Dermis microvascular lymphatic vessel endothelial cell (primary cell): ENCODE measurements at regions not wholly inside any gene's neighbourhood (a gene's known extent, or its start where the extent isn't known, plus 50 kb on each side); places are given as distances from the start of the nearest gene placed in this dataset.
A peak's percentile ranks its signal among the peaks of the same experiment; 100 is the strongest.
"Not testable (repeated sequence)": the region's sequence is repeated elsewhere in the genome, so short reads cannot be mapped to it uniquely, and the experiment has no call there.

Experiments
- DNase-seq, 2 donors: peaks; one replicate each; pipeline versions ENCODE4 v3.0.0 to v3.0.0-alpha.2; 2010; ENCODE audit warnings: low read depth in 2 of 2

DNA sequence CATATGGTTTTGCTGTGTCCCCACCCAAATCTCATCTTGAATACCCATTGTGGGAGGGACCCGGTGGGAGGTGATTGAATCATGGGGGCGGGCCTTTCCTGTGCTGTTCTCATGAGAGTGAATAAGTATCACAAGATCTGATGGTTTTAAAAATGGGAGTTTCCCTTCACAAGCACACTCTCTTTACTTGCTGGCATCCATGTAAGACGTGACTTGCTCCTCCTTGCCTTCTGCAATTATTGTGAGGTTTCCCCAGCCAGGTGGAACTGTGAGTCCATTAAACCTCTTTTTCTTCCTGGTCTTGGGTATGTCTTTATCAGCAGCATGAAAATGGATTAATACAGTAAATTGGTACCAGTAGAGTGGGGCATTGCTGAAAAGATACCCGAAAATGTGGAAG, 627.8 kb downstream of the RFPL4B start:
- not testable (repeated sequence) for DNase-seq

DNA sequence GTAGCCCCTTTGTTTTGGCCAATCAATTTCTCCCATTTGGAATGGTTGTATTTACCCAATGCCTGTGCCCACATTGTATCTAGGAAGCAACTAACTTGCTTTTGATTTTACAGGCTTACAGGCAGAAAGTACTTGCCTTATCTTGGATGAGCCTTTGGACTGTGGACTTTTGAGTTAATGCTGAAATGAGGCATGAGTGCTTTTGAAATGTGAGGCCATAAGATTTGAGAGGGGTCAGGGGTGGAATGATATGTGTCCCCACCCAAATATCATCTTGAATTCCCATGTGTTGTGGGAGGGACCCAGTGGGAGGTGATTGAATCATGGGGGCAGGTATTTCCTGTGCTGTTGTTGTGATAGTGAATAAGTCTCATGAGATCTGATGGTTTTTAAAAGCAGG, 629.4 kb downstream of the RFPL4B start:
- not testable (repeated sequence) for DNase-seq

DNA sequence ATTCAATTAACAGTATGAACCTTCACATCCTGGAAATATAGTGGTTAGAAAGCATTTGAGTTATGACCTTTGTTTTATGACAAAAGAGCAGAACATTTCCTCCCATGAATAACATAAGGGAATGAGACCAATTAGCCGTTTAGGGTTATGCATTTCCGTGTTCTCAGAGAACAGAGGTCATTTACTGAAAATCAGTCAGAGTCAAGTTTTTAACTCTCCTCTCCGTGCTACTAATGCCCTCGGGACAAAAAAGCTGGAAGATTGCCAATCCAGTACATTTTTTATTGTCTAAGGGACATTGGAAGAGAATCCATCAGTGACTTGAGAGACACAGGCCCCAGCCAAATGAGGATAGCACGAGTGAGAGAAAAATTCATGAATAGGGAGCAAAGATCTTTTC, 632.7 kb downstream of the RFPL4B start:
- peak; percentile 33 to 67 for DNase-seq

DNA sequence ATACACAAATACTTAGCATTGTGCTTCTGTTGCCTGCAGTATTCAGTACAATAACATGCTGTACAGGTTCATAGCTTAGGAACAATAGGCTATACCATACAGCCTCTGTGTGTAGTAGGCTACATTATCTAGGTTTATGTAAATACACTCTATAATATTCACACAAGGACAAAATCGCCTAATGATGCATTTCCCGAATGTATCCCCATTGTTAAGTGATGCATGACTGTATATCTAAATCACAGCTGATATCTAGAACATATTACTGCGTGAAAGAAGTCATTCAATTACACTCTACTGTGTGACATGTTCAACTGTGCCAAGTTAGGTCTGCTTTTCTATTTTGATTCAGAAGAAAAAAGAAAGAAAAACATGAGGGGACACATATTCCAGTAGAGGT, 633.5 kb downstream of the RFPL4B start:
- DNase-seq = peak in 1 of 2 donors; percentile 59

DNA sequence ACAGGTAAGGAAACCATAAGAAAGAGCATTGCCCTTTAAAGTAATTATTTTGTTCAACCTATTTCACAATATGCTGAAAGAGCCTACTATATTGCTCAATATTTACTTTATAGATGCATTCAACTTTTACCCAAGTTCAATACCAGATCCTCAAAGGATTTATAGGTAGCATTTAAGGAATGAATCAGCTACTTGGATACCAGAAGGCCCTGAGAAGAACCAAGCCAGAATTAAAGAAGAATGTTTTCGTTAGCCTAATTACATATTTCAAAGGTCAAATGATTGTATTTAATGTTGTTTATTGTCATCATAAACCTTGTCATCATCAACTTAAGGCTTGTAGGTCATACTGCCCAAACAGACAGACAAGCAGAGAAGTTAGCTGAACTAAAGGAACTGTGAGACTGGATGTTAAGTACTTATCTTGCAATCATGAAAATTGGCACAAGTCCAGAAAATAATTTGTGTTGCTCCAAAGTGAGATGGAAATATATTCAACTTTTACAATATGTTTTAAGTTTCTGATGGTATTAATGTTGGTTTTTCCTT, 636.7 kb downstream of the RFPL4B start:
- DNase-seq = peak in 1 of 2 donors; percentile 4

DNA sequence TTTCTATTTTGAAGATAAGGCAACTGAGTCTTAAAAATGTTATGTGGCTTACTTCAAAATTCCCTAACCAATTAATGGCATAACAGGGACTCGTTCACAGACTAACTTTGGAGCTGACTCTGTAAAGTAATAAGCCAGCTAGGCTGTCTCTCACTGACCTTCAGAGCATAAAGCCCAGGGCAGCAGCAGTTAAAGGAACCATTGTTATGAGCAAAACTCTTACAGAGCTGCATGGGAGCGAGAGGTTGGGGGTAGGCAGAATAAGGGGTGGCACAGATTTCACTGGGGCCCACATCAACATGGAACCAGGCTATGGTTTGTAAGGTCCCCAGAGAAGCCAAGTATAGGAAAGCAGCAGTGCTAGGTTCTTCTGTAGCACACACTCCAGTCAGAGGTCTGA, 637.8 kb downstream of the RFPL4B start:
- no peak for DNase-seq

DNA sequence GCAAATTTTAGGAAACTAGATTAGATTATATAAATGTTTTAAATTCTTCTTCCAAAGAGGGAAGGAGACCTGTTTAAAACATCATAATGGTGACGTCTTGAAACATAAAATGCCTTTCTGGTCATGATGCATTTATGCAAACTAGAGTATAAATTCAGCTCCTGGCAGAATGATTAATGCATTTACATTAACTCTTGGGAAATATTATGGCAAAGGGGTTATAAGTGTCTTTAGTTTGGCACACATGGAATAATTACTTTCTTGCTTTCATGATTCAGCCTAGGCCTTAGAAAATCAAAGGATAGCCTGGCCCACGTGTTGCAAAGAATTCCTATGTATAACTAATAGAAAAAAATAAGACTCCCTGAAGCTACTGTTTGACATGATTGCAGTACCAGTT, 639.2 kb downstream of the RFPL4B start:
- no peak for DNase-seq

DNA sequence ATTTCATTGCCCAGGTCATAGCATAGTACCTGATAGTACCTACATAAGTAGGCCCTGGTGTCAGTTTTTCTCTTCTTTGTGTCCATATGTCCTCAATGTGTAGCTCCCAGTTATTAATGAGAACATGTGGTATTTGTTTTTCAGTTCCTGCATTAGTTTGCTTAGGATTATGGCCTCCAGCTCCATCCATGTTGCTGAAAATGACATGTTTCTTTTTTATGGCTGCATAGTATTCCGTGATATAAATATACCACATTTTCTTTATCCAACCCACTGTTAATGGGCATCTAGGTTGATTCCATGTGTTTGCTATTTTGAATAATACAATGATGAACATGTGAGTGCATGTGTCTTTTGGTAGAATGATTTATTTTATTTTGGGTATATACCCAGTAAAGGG, 641.6 kb downstream of the RFPL4B start:
- no peak for DNase-seq

DNA sequence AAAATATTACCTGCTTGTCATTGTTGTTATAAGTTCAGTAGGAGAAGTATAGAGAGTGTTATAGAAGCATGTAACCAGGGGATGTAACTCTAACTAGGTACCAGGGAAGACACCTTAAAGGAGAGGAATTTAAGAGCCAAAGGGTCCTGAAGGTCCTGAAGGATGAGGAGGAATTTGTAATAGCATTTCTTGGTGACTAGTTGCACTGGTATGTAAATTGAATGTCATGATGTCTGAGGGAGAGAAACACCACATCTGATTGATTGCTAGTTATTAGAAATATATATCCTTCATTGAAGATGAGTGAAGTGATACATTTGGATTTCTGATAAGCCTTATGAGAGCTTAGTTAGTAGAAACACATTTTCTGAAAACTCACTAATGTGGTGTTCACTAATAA, 643.8 kb downstream of the RFPL4B start:
- DNase-seq = no peak

DNA sequence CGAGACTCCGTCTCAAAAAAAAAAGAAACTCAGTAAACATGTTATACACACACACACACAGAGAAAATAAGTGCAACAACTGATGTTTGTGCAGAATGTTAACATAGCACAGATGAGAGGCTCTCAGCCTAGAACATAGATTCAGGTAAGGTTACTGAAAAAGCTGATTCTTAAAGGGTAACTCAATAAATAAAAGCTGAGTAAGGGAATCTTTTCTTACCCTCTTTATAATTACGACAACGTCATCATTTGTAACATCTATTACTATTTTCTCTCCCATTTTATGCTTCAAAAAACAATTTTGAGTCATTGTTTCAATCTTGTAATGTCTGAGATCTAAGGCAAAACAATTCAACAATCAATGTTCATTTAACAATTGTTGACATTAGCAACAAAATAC, 644.8 kb downstream of the RFPL4B start:
- DNase-seq = no peak

DNA sequence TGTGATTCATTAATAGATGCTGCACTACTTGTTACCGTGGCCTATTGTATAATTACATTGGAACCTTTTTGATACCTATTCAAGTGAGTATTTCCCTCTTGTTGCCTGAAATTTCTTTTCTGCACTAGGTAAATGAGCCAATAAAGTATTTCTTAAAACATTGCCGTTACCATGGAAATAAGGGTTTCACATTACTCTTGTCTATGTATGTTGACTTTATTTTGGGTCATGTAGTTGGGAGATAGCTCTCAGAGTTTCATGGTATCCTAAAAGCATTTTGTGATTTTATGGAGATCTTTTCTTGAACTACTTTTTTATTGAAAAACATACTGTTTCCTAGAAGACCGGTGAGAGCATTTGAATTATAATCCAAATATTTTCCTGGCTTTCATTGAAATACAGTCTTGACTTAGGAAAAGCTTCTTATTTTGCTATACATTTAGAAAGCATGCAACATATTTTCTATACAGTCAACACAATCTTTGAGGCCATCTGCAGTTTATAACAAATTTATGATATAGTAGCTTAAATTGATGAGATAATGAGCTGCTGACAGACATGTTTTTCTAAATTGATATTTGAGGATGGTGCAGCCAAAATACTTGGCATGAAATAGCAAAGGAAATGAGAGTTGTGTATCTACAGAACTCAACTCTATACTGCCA, 650.4 kb downstream of the RFPL4B start:
- no peak for DNase-seq

DNA sequence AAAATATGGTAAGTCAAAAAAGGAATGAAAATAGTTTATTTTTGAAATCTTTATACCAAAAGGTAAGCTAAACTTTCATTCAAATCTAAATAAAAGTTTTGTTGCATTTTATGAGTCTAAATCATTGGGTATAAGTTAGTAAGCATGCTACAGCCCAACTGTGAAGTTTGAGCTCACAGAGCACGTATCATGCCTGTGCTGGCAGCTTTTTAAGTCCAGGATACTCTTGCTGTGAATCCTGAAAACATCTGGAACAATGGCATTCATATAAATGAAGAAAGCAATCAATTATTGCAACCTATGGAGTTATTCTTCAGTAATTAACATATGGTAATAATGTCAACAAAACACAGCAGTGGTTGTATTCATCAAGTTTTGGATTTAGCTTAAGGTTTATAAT, 656.9 kb downstream of the RFPL4B start:
- DNase-seq = no peak

DNA sequence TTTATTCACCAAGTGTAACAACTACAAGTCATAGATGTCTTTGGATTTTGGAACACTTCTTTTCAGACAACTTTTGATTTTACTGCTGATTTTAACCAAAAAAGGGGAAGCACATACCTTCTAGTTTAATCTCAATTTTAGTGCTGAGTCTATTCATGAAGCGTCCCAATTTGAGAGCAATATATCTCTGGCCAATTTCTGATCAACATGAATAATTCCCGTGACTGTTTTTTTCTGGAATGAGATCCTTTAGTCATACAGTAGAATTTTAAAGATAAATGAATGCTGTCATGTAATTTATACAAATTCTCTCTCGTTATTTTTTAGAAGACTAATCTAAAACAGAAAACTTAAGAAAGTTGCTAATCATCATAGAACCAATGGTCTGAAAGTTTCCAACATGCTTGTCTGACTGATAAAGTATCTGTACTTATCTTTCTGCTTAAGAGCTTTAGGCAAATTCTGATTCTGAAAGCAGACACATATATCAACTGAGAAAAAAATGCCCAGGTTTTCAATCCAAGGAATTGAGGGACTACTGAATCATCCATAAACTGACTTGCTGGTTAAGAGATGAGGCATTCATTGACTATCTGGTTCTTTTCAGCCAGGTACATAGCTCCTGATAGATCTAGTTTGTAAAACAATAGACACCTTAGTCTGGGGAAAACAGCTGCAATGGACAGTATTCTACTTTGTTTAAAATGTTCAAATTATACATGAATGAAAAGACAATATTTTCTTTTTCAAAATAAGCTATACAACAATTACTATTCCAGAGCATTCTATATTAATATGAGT, 657.5 kb downstream of the RFPL4B start:
- no peak for DNase-seq

DNA sequence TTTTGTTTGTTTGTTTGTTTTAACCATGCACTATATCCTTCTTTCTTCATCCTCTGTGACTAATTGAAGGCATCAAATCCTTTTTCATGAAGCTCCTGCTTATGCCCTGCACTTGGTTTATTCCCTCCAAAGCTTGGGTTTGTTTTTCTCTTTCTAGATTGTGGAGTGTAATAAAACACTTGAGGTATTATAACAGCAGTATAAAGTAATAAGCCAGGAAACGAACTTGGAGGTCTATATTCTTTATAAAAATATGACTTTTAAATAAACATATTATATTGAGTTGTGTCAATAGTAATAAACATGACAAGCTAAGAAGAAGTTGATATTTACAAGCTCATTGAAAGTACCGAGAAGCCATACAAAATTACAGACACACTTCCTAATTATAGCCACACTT, 659.4 kb downstream of the RFPL4B start:
- no peak for DNase-seq

DNA sequence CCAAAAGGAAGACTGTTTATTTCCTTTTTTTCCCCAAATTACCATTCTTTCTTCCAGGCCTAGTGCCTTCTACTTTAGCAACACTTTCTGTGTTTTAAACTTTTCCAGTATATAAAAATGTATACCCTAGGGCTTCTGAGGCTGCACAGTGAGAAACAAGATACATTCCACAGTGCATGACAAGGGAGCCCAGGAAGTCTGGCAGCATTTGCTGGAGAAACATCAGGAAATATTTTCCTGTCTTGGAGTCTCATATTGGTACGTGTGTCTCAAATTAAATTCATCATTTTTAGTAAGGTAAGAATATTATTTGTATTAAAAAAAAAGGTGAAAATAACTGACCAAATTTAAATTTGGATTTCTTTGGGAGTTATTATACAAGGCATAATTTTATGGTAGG, 662.6 kb downstream of the RFPL4B start:
- DNase-seq = no peak

DNA sequence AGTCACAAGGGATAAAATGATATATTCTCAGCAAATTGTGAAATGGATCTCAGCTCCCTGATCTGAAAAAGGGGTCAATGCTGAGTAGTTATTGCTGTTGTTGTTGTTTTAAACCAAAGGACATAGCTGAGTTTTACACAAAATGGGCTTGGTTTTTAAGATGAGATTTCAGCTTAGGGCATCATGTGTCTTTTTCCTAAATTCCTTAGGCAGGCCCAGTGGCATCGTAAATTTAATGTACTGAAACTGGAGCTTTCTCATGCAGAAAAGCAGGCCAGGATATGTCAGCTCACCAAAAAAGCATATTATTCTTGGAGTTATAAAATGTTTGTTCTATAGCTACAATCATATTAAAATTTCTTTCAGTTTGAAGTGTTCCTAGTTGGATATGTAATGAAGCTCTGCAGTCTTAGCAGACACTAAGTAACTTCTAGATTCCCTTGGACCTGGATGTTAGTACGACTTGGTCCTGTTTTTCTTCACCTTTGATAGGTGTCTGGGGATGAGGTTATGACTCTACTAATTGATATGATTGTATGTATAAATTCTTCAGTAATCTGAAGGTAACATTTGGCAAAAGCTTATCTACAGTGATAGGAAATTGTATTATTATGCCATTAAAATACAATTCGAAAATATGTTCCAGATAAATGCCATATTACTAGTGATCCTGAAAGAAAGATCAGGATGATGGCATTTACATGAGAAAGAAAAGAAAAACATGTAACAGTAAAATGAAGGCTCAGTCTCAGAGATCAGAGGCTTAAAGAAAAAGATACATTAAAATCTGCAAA, 663.3 kb downstream of the RFPL4B start:
- no peak for DNase-seq

DNA sequence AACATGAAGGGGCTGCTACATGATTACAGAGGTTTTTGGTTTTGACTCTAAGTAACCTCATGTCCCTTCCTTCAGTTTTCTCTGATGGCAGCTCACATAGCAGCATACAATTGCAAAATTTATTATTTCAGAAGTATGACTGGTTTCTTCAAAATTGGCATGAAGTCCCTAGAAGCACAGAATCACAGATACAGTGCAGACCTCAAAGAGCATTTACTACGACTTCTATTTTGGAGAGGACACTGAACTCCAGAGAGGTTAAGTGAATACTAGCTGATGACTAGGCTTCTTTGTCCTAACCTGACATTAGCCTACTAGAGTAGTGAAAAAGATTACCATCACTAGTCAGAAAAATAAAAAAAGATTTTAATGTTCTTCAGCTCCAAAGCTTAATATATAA, 664.3 kb downstream of the RFPL4B start:
- no peak for DNase-seq

DNA sequence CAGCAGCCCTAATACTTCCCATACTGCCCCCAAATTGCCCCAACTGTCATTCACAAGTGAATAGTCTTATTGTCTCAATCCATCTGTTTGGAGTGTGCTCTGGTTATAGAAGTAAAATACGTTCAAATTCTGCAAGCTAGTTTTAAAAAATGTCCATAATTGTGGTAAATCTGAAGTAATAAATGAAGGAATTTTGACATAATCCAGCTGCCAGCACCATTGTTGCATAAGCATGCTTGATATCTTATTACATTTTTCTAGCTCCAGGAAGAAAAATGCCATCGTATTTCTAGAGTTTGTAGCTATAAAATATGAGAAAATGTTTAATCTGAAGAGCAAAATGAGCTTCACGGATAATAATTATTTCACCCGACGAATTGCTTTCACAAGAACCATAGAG, 664.7 kb downstream of the RFPL4B start:
- DNase-seq = no peak

DNA sequence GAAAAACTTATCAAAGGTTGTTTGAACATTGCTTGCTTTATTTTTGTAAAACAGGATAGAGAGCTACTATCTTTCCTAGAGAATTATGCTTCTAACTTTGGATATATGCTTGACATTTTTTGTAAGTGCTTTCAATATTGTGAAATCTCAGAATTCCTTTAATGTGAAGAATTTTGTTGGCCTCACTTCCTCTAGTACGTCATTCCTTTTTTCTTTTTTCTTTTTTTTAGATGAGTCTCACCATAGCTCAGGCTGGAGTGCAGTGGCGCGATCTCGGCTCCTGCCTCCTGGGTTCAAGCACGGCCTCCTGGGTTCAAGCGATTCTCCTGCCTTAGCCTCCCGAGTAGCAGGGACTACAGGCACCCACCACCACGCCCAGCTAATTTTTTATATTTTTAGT, 668.1 kb downstream of the RFPL4B start:
- DNase-seq = no peak

DNA sequence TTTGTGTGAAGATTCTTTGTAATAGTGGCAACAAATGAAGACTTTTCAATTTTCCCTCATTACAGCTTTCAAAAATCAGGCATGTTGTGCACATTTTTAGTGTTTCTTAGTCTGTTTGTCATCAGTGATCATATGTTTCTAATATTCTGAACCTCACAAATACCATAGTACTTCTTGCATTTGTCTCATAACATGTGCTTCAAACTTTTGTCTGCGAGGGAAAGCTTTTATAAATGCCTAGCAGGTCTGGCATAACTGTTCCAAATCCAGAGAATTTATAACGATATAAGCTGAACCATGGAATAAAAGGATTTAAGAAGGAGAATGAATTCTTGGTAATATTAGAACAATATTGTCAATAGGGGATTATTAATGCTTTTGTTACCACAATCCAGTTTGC, 670.2 kb downstream of the RFPL4B start:
- no peak for DNase-seq

DNA sequence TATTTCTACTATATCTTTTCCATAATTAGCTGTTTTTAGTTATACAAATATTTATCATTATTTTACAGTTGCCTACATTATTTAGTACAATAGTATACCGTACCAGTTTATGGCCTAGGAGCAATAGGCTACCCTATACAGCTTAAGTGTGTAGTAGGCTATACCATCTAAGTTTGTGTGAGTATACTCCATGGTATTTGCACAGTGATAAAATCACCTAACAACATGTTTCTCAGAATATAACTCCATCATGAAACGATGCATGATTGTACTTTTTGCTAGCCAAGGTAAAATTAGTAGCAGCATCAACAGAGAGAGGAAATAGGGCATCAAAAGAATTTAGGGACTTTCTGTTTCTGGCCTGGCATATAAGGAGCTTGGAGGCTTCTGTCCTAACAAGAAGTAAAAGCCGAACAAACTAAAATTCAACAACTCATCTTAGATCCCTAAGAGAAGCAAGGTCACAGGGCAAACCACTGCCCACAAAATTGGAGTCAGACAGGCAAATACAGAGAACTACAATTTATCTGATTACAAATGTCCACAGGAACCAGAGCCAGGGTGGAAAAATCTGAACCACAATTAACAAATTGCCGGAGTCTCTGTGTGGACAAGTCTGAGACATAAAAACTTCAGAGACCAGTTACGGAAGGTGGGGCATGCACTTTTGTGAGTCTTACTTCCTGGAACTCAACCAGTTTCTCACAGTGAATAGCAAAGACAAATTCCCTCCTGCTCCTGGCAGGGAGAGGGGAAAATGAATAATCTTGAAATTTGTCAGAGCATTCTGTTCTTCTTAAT, 671.4 kb downstream of the RFPL4B start:
- DNase-seq = peak in 1 of 2 donors; percentile 93
